Activated CD4-positive, CD25-positive, alpha-beta regulatory T cell treated with anti-CD3 and anti-CD28 coated beads, Interleukin-2, amount 50 U/mL, for 24 hours (primary cell): ENCODE measurements at regions not wholly inside any gene's neighbourhood (a gene's known extent, or its start where the extent isn't known, plus 50 kb on each side); places are given as distances from the start of the nearest gene placed in this dataset.
A peak's percentile ranks its signal among the peaks of the same experiment; 100 is the strongest.

Source experiments
- ATAC-seq, 2 donors: fragments of 150-1000 bp; cut with Tn5 transposase; one replicate each; pipeline ENCODE4 v1.10.0; 2021; ENCODE audit warnings: mild to moderate bottlenecking in 1 of 2, moderate library complexity in 1 of 2

GRCh38 chr3:159829539-159830227 lies 159.0 kb upstream of the IL12A start:
- no peak for ATAC-seq

- no peak for ATAC-seq
Measured at GRCh38 chr3:159830523-159831154, 158.0 kb upstream of the IL12A start.

GRCh38 chr3:159831466-159831865 lies 157.2 kb upstream of the IL12A start:
- no peak for ATAC-seq

GRCh38 chr3:159832024-159832423 lies 156.6 kb upstream of the IL12A start:
- ATAC-seq, result no peak

- ATAC-seq, result no peak
Measured at GRCh38 chr3:159835126-159835525, 153.5 kb upstream of the IL12A start.

GRCh38 chr3:159837725-159838124 lies 150.9 kb upstream of the IL12A start:
- no peak for ATAC-seq

- no peak for ATAC-seq
Measured at GRCh38 chr3:159838938-159839337, 149.7 kb upstream of the IL12A start.

- ATAC-seq, result peak in 1 of 2 donors; percentile 24
Measured at GRCh38 chr3:159839561-159840379, 148.9 kb upstream of the IL12A start, which contains the start of gene SCHIP1. TSS of gene SCHIP1 (plus strand) at chr3:159839861.

GRCh38 chr3:159840703-159841299 lies 147.8 kb upstream of the IL12A start:
- ATAC-seq, result no peak

- ATAC-seq, result no peak
Measured at GRCh38 chr3:159841766-159842165, 146.9 kb upstream of the IL12A start.

GRCh38 chr3:159843840-159844730 lies 144.6 kb upstream of the IL12A start:
- ATAC-seq, result no peak

- no peak for ATAC-seq
Measured at GRCh38 chr3:159844801-159845261, 143.8 kb upstream of the IL12A start.

GRCh38 chr3:159845737-159846136 lies 142.9 kb upstream of the IL12A start:
- ATAC-seq, result no peak

GRCh38 chr3:159846255-159846654 lies 142.4 kb upstream of the IL12A start:
- no peak for ATAC-seq

- ATAC-seq, result no peak
Measured at GRCh38 chr3:159848348-159849118, 140.1 kb upstream of the IL12A start.

- ATAC-seq, result no peak
Measured at GRCh38 chr3:159850481-159850880, 138.2 kb upstream of the IL12A start.

- ATAC-seq, result no peak
Measured at GRCh38 chr3:159852266-159852665, 136.4 kb upstream of the IL12A start.

GRCh38 chr3:159852821-159853505 lies 135.7 kb upstream of the IL12A start:
- no peak for ATAC-seq

- ATAC-seq, result no peak
Measured at GRCh38 chr3:159853506-159853864, 135.2 kb upstream of the IL12A start.

GRCh38 chr3:159854500-159855124 lies 134.0 kb upstream of the IL12A start:
- ATAC-seq, result no peak
